ENCODE measurements at regions not wholly inside any gene's neighbourhood (a gene's known extent, or its start where the extent isn't known, plus 50 kb on each side); places are given as distances from the start of the nearest gene placed in this dataset.

DNA sequence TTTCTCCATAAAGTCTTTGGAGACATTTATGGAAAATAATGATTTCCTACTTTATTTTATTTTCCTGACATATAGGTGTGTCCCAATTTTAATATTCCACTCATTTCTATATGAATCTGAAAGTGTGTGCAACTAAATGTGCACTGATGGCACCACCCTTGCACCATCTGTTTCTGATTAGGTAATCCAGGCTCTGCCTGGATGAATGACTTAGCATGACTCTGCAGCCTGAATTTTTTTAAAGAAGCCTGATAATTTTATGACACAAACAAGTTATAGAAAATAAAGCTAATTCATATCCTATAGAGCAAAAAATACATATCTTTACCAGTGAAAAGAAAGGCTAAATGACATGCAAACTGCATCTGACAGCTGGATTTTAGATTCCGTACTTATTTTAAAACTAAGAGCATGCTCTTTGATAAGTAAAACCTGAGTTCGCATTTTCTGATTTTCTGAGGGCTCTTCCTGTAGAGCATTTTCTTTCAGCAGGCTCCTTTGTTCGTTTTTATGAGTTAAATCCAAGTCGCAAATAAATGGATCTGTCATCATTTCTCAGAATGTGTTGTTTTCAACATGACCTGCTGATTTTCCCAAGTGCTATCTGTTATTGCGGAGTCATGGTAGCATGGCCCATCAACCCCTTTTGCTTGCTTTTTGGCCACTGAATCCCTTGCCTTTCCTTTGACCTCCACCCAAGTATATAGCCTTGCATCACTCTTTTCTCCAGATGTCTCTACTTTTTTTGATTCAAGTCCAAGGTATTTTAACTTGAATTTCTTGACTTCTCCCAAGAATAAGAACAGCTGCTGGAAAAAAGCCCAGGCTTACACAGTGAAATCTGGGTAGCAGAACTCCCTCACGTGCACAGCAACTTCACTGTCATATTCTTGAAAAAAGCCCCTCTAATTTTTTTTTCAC lies 52.8 kb upstream of the LYPLAL1 start (continued):
- TF ChIP-seq, protein P1, sequence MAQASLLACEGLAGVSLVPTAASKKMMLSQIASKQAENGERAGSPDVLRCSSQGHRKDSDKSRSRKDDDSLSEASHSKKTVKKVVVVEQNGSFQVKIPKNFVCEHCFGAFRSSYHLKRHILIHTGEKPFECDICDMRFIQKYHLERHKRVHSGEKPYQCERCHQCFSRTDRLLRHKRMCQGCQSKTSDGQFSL (CRISPR knock-in tag; IDR thresholded peaks at IDR 0.05), result no peak
- TF ChIP-seq, protein P1 (tag; IDR thresholded peaks at IDR 0.05), result 0 out of 4 replicates have a peak, but pooled peaks of 1 of the 2 experiments have one; percentile 35
- TF ChIP-seq CCNT2 (IDR thresholded peaks at IDR 0.05; ENCODE audit: borderline replicate concordance, extremely low read depth, insufficient read length, low read depth, low read length) (no peak), POLR2AphosphoS5 (IDR thresholded peaks at IDR 0.05; ENCODE audit: control insufficient read depth, insufficient read depth, low read depth, low read length) (0 out of 2 replicates have a peak, but pooled peaks have one; percentile 27), ZNF778 (CRISPR knock-in tag; IDR thresholded peaks at IDR 0.05) (no peak), LEF1 (IDR thresholded peaks at IDR 0.05) (peak; percentile 28; the same call in 1 of the 2 replicates), CREM (IDR thresholded peaks at IDR 0.05; ENCODE audit: low read depth) (0 out of 2 replicates have a peak, but pooled peaks have one; percentile 21), EP300 (IDR thresholded peaks at IDR 0.05; ENCODE audit: low read length) (peak; percentile 95), MTA2 (IDR thresholded peaks at IDR 0.05; ENCODE audit: low read depth) (peak; percentile 24; the same call in 1 of the 2 replicates), JUN (IDR thresholded peaks at IDR 0.05; ENCODE audit: borderline replicate concordance, low read depth, low read length) (peak; percentile 77), JUN (CRISPR knock-in tag; IDR thresholded peaks at IDR 0.05; ENCODE audit: borderline replicate concordance) (no peak), PTTG1 (tag; IDR thresholded peaks at IDR 0.05; ENCODE audit: low read depth) (no peak; the same call in 1 of the 2 replicates), BHLHE40 (IDR thresholded peaks at IDR 0.05; ENCODE audit: low read length) (peak; percentile 86), YY1 (IDR thresholded peaks at IDR 0.05; ENCODE audit: borderline replicate concordance in 1 of 3, control insufficient read depth in 1 of 3, extremely low read depth in 1 of 3, insufficient read depth in 3 of 3, insufficient read length in 1 of 3, insufficient replicate concordance in 2 of 3, low read depth in 1 of 3, low read length in 2 of 3) (peak in 1 of 3 experiments; percentile 62), MNT (conservative IDR thresholded peaks at IDR 0.05) (peak in 1 of 2 experiments; percentile 42; a peak in 3 of 4 replicates), SMARCA4 (IDR thresholded peaks at IDR 0.05) (peak; percentile 92), ADNP (tag; IDR thresholded peaks at IDR 0.05) (no peak), ZNF354B (CRISPR knock-in tag; IDR thresholded peaks at IDR 0.05) (0 out of 2 replicates have a peak, but pooled peaks have one; percentile 11), TAL1 (IDR thresholded peaks at IDR 0.05) (peak; percentile 69), HDAC1 (IDR thresholded peaks at IDR 0.05) (peak in 1 of 2 experiments; percentile 63; a peak in 1 of 4 replicates), RBFOX2 (IDR thresholded peaks at IDR 0.05; ENCODE audit: low read depth, low read length) (peak; percentile 54), TRIM24 (IDR thresholded peaks at IDR 0.05) (peak; percentile 83 to 85), ZNF175 (CRISPR knock-in tag; IDR thresholded peaks at IDR 0.05; ENCODE audit: low read depth) (peak; percentile 90), SMAD4 (CRISPR knock-in tag; conservative IDR thresholded peaks at IDR 0.05) (peak; percentile 58), L3MBTL2 (IDR thresholded peaks at IDR 0.05) (peak; percentile 62; the same call in 1 of the 2 replicates), ZNF197 (CRISPR knock-in tag; IDR thresholded peaks at IDR 0.05; ENCODE audit: low read depth) (peak; percentile 66; the same call in 1 of the 2 replicates), ZNF586 (CRISPR knock-in tag; conservative IDR thresholded peaks at IDR 0.05) (no peak)
